Lung (tissue), 11 donors: ENCODE measurements at regions not wholly inside any gene's neighbourhood (a gene's known extent, or its start where the extent isn't known, plus 50 kb on each side); places are given as distances from the start of the nearest gene placed in this dataset.

ENCODE experiments used
- ATAC-seq: fragments of 200-7000 bp; cut with Tn5 transposase; one replicate; pipeline ENCODE4 v1.9.1; 2020; ENCODE audit warnings: moderate number of reproducible peaks; ENCODE audit not compliant: insufficient read depth, low FRiP score
- DNase-seq, 3 donors: peaks; one replicate each; pipeline ENCODE4 v3.0.0-alpha.2; 2013 to 2017
- H3K27ac ChIP-seq, 2 donors: one replicate each; pipeline ENCODE4 v1.5.1; 2013; ENCODE audit warnings: mild to moderate bottlenecking in 2 of 2, moderate library complexity in 2 of 2, control low read depth in 1 of 2, inconsistent platforms in 1 of 2, low read depth in 1 of 2, low read length in 1 of 2
- H3K27me3 ChIP-seq, 3 donors: one replicate each; pipeline ENCODE4 v1.5.1; 2013; ENCODE audit warnings: low read length in 2 of 3; ENCODE audit not compliant: control insufficient read depth in 3 of 3, insufficient read depth in 3 of 3
- H3K36me3 ChIP-seq, 4 donors: one replicate each; pipeline ENCODE4 v1.5.1; 2013; ENCODE audit warnings: low read length in 4 of 4, mild to moderate bottlenecking in 1 of 4, moderate library complexity in 1 of 4; ENCODE audit not compliant: control insufficient read depth in 4 of 4, insufficient read depth in 4 of 4
- H3K4me1 ChIP-seq, 5 donors: one replicate each; pipeline ENCODE4 v1.5.1; 2013; ENCODE audit warnings: low read length in 5 of 5, mild to moderate bottlenecking in 2 of 5, moderate library complexity in 1 of 5; ENCODE audit not compliant: control insufficient read depth in 5 of 5, insufficient read depth in 5 of 5
- H3K4me3 ChIP-seq: one replicate; pipeline ENCODE4 v1.5.1; 2013; ENCODE audit warnings: mild to moderate bottlenecking, control low read depth, moderate library complexity
- H3K9ac ChIP-seq, 2 donors: one replicate each; pipeline ENCODE4 v1.5.1; 2013; ENCODE audit warnings: low read length in 2 of 2, control low read depth in 1 of 2; ENCODE audit not compliant: insufficient read depth in 1 of 2
- H3K9me3 ChIP-seq, 4 donors: one replicate each; pipeline ENCODE4 v1.5.1; 2013; ENCODE audit warnings: low read length in 3 of 4, mild to moderate bottlenecking in 1 of 4, moderate library complexity in 1 of 4; ENCODE audit not compliant: control insufficient read depth in 4 of 4, insufficient read depth in 3 of 4
- WGBS, 2 donors: extraction: QIAGEN DNeasy Blood & Tissue Kit; methylation state at CpG; one replicate each; pipeline ENCODE4 v1.1.7; 2013; 5-methylcytosine and 5-hydroxymethylcytosine counted together
- TF ChIP-seq, protein P1 (sequence below): IDR thresholded peaks from 2 replicates; pipeline ENCODE4 v1.5.1; 2012; ENCODE audit warnings: mild to moderate bottlenecking; ENCODE audit errors: control extremely low read depth, extremely low read depth
- donor health status: control.
- donor health status: control.
- donor health status: Bipolar disorder and iron deficiency.
- donor health status: healthy.
- donor health status: DM: yes; HTN: yes; CAD: no.

GRCh38 chr4:11507920-11508319 lies 79.2 kb upstream of the HS3ST1 start:
- Histone ChIP-seq H3K9ac (no peak overlapping the region), H3K27ac (no peak overlapping the region), H3K27me3 (no peaks in the 10 kb centered on the region), H3K36me3 (no peaks in the 10 kb centered on the region), H3K4me1 (no peaks in the 10 kb centered on the region), H3K4me3 (no peak overlapping the region), H3K9me3 (peaks cover 0 to 3% (median 0%) of the 10 kb centered on the region in 4 donors)
- 81 to 83% methylated on average over 3 of the region's 3 CpGs for WGBS, 2 donors
- peak; percentile 22 to 45 (median 40) for DNase-seq
- TF ChIP-seq, protein P1, sequence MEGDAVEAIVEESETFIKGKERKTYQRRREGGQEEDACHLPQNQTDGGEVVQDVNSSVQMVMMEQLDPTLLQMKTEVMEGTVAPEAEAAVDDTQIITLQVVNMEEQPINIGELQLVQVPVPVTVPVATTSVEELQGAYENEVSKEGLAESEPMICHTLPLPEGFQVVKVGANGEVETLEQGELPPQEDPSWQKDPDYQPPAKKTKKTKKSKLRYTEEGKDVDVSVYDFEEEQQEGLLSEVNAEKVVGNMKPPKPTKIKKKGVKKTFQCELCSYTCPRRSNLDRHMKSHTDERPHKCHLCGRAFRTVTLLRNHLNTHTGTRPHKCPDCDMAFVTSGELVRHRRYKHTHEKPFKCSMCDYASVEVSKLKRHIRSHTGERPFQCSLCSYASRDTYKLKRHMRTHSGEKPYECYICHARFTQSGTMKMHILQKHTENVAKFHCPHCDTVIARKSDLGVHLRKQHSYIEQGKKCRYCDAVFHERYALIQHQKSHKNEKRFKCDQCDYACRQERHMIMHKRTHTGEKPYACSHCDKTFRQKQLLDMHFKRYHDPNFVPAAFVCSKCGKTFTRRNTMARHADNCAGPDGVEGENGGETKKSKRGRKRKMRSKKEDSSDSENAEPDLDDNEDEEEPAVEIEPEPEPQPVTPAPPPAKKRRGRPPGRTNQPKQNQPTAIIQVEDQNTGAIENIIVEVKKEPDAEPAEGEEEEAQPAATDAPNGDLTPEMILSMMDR, result no peak
- no peak for ATAC-seq

GRCh38 chr4:11506194-11506593 lies 77.5 kb upstream of the HS3ST1 start:
- H3K4me3 ChIP-seq, result no peak overlapping the region

DNA sequence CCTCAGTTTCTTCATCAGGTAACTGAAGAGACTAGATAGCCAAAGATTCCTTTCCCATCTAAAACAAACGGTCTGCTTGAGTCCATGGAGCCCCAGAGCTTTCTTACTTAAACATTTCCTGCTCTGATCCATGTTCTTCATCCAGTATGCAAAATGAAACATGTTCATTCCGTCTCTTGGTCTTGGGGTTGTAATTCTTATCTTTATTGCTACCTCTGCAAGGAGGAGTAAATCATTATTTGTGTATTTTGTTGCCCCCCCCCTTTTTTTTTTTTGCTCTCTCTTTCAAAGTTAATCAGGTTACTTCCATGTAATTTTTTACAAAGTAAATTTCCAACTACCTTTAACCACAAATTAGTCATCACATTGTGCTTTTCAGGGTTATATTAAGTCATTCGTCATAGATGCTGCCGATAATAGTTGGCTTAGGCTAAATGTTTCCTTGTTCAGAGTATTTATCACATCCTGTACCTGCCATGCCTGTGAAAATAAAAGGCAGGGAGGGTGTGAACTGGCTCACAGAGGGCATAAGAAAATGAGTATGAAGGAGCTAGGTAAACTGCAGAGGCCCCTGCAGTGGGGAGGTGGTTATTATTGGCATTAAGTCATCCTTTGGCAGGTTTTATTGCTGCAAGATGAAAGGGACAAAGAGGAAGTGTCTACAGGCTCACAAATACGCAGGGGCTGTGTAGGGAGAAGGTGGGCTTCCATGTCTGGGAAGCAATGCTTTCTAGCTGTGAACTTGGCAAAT lies 76.7 kb upstream of the HS3ST1 start:
- DNase-seq, result no peak
- no peak for ATAC-seq
- Histone ChIP-seq H3K9me3 (peaks cover 0 to 3% (median 0%) of the 10 kb centered on the region in 4 donors), H3K4me3 (no peak overlapping the region), H3K36me3 (no peaks in the 10 kb centered on the region), H3K4me1 (no peaks in the 10 kb centered on the region), H3K9ac (no peak overlapping the region), H3K27ac (no peak overlapping the region), H3K27me3 (no peaks in the 10 kb centered on the region)
- 69 to 71% methylated on average over 5 of the region's 5 CpGs for WGBS, 2 donors
- TF ChIP-seq, protein P1, result no peak

More at GRCh38 chr4:11506194-11506593, 77.5 kb upstream of the HS3ST1 start:
- ATAC-seq, result no peak
- H3K36me3 ChIP-seq, result no peaks in the 10 kb centered on the region
- TF ChIP-seq, protein P1, result no peak
- no peak overlapping the region for H3K9ac ChIP-seq
- H3K27me3 ChIP-seq, result no peaks in the 10 kb centered on the region
- no peak for DNase-seq
- H3K9me3 ChIP-seq, result peaks cover 0 to 3% (median 0%) of the 10 kb centered on the region in 4 donors
- 96% methylated on average over 4 of the region's 4 CpGs for WGBS, 2 donors
- no peak overlapping the region for H3K27ac ChIP-seq
- H3K4me1 ChIP-seq, result no peaks in the 10 kb centered on the region
